Mesendoderm (in vitro differentiated cells): ENCODE measurements at regions not wholly inside any gene's neighbourhood (a gene's known extent, or its start where the extent isn't known, plus 50 kb on each side); places are given as distances from the start of the nearest gene placed in this dataset.

Source experiments
- DNase-seq: peaks from one replicate; pipeline ENCODE4 v3.0.0; 2013
- H2AK5ac ChIP-seq: 2 replicates; pipeline ENCODE4 v1.6.1; 2013; ENCODE audit warnings: low read length, inconsistent platforms
- H2BK120ac ChIP-seq: 2 replicates; pipeline ENCODE4 v1.6.1; 2013; ENCODE audit warnings: low read depth, mild to moderate bottlenecking, low read length, moderate library complexity, mixed read lengths
- H2BK15ac ChIP-seq: replicated peaks from 2 replicates; pipeline ENCODE4 v1.6.1; 2013; ENCODE audit warnings: low read depth, mild to moderate bottlenecking, moderate library complexity
- H2BK5ac ChIP-seq: 2 replicates; pipeline ENCODE4 v1.6.1; 2013; ENCODE audit warnings: low read length, inconsistent platforms
- H3K18ac ChIP-seq: 2 replicates; pipeline ENCODE4 v1.6.1; 2013; ENCODE audit warnings: mild to moderate bottlenecking, low read length, mixed read lengths
- H3K23ac ChIP-seq: one replicate; pipeline ENCODE4 v1.6.1; 2013; ENCODE audit warnings: low read length
- H3K27ac ChIP-seq: 2 replicates; pipeline ENCODE4 v1.5.1; 2013; ENCODE audit warnings: low read depth, mild to moderate bottlenecking, inconsistent platforms, low read length, moderate library complexity
- H3K27me3 ChIP-seq: 2 replicates; pipeline ENCODE4 v1.6.1; 2013; ENCODE audit warnings: low read length, control low read depth, mild to moderate bottlenecking, inconsistent platforms; ENCODE audit not compliant: insufficient read depth, poor library complexity
- H3K36me3 ChIP-seq: 2 replicates; pipeline ENCODE4 v1.6.1; 2013; ENCODE audit warnings: low read length, inconsistent platforms; ENCODE audit not compliant: control insufficient read depth, insufficient read depth
- H3K4ac ChIP-seq: one replicate; pipeline ENCODE4 v1.6.1; 2013; ENCODE audit warnings: low read depth, mild to moderate bottlenecking, low read length, moderate library complexity
- H3K4me1 ChIP-seq: 2 replicates; pipeline ENCODE4 v1.6.1; 2013; ENCODE audit warnings: low read depth, low read length, inconsistent platforms; ENCODE audit not compliant: control insufficient read depth
- H3K4me2 ChIP-seq: 2 replicates; pipeline ENCODE4 v1.6.1; 2013; ENCODE audit warnings: low read length
- H3K4me3 ChIP-seq: 2 replicates; pipeline ENCODE4 v1.5.1; 2013; ENCODE audit warnings: mild to moderate bottlenecking, low read length
- H3K56ac ChIP-seq: one replicate; pipeline ENCODE4 v1.6.1; 2013; ENCODE audit warnings: low read length
- H3K79me1 ChIP-seq: 2 replicates; pipeline ENCODE4 v1.6.1; 2013; ENCODE audit warnings: low read length, inconsistent platforms
- H3K79me2 ChIP-seq: 2 replicates; pipeline ENCODE4 v1.6.1; 2013; ENCODE audit warnings: mild to moderate bottlenecking, low read length; ENCODE audit not compliant: control insufficient read depth, insufficient read depth
- H3K9ac ChIP-seq: 2 replicates; pipeline ENCODE4 v1.6.1; 2013; ENCODE audit warnings: low read length, inconsistent platforms
- H4K5ac ChIP-seq: one replicate; pipeline ENCODE4 v1.6.1; 2013; ENCODE audit warnings: low read length
- H4K8ac ChIP-seq: one replicate; pipeline ENCODE4 v1.6.1; 2013; ENCODE audit warnings: low read depth, mild to moderate bottlenecking, control low read depth, low read length, moderate library complexity
- WGBS: extraction: QIAGEN DNeasy Blood & Tissue Kit; methylation state at CpG from one replicate; pipeline ENCODE4 v1.1.7; 2013; ENCODE audit warnings: low lambda C conversion rate, missing lambda C conversion rate; ENCODE audit not compliant: insufficient coverage; ENCODE audit errors: extremely low coverage; 5-methylcytosine and 5-hydroxymethylcytosine counted together

- H2AK5ac ChIP-seq, result no peak overlapping the region
- H3K27me3 ChIP-seq, result no peaks in the 10 kb centered on the region
- H3K79me1 ChIP-seq, result no peaks in the 10 kb centered on the region
- H3K56ac ChIP-seq, result no peak overlapping the region
- no peak overlapping the region for H3K23ac ChIP-seq
- no peaks in the 10 kb centered on the region for H3K79me2 ChIP-seq
- H4K5ac ChIP-seq, result no peak overlapping the region
- H4K8ac ChIP-seq, result no peak overlapping the region
- no peak overlapping the region for H2BK15ac ChIP-seq
- no peak overlapping the region for H3K18ac ChIP-seq
- no peak overlapping the region for H3K27ac ChIP-seq
- H2BK5ac ChIP-seq, result no peak overlapping the region
- no peak for DNase-seq
- no peak overlapping the region for H3K4me2 ChIP-seq
- peaks cover 5% of the 10 kb centered on the region for H3K4me1 ChIP-seq
- no peak overlapping the region for H3K9ac ChIP-seq
- no peaks in the 10 kb centered on the region for H3K36me3 ChIP-seq
- no peak overlapping the region for H2BK120ac ChIP-seq
- no peak overlapping the region for H3K4ac ChIP-seq
- no peak overlapping the region for H3K4me3 ChIP-seq
- WGBS, result no CpG with 5 or more reads among the region's 2 CpGs
These were observed 79.6 kb upstream of the NSMCE3 start for GRCh38 chr15:29349196-29349595.

DNA sequence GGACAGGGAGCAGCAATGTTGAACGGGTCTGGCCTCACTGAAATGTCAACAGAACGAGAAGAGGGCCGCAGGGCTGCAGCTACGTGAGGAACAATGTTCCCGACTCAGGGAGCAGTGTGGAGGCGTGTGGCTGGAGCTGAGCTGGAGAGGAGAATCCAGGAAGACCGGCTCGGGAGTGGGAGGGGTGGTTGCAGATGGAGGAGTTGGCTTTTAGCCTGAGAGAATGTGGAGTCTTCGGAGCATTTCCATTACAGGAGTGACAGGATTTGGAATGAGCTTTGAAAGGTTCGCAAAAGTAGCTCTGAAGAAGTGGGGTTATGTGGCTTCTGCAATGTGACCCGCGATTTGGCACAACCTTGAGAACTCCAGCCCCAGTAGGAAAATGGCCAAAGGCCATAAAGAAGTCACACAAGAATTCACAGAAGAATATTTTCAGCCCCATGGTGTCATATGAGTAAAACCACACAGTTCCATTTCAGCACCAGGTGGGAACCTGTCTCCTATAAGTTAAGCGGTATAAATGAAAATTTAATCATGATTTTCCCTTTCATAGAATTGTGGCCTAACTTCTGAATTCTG lies 78.8 kb upstream of the NSMCE3 start:
- Histone ChIP-seq H2BK5ac (no peak overlapping the region), H3K4me2 (no peak overlapping the region), H3K4me3 (no peak overlapping the region), H3K23ac (peak overlapping the region; percentile 73), H3K9ac (no peak overlapping the region), H3K27me3 (no peaks in the 10 kb centered on the region), H2AK5ac (no peak overlapping the region), H3K4ac (no peak overlapping the region), H4K8ac (no peak overlapping the region), H3K56ac (no peak overlapping the region), H3K79me2 (no peaks in the 10 kb centered on the region), H3K36me3 (no peaks in the 10 kb centered on the region), H3K79me1 (no peaks in the 10 kb centered on the region), H2BK120ac (no peak overlapping the region), H3K27ac (no peak overlapping the region), H4K5ac (no peak overlapping the region), H3K4me1 (peaks cover 5% of the 10 kb centered on the region), H3K18ac (no peak overlapping the region), H2BK15ac (no peak overlapping the region)
- no peak for DNase-seq
- WGBS, result no CpG with 5 or more reads among the region's 13 CpGs

GRCh38 chr15:29346998-29347397 lies 77.4 kb upstream of the NSMCE3 start:
- Histone ChIP-seq H3K4ac (no peak overlapping the region), H2BK5ac (no peak overlapping the region), H3K4me3 (no peak overlapping the region), H2BK15ac (no peak overlapping the region), H3K36me3 (no peaks in the 10 kb centered on the region), H2AK5ac (no peak overlapping the region), H4K8ac (no peak overlapping the region), H3K27me3 (no peaks in the 10 kb centered on the region), H4K5ac (no peak overlapping the region), H2BK120ac (no peak overlapping the region), H3K18ac (no peak overlapping the region), H3K23ac (no peak overlapping the region), H3K79me1 (no peaks in the 10 kb centered on the region), H3K4me2 (no peak overlapping the region), H3K9ac (no peak overlapping the region), H3K79me2 (no peaks in the 10 kb centered on the region), H3K27ac (no peak overlapping the region), H3K4me1 (peaks cover 5% of the 10 kb centered on the region), H3K56ac (no peak overlapping the region)
- no peak for DNase-seq
- WGBS, result no CpG with 5 or more reads among the region's 3 CpGs

DNA sequence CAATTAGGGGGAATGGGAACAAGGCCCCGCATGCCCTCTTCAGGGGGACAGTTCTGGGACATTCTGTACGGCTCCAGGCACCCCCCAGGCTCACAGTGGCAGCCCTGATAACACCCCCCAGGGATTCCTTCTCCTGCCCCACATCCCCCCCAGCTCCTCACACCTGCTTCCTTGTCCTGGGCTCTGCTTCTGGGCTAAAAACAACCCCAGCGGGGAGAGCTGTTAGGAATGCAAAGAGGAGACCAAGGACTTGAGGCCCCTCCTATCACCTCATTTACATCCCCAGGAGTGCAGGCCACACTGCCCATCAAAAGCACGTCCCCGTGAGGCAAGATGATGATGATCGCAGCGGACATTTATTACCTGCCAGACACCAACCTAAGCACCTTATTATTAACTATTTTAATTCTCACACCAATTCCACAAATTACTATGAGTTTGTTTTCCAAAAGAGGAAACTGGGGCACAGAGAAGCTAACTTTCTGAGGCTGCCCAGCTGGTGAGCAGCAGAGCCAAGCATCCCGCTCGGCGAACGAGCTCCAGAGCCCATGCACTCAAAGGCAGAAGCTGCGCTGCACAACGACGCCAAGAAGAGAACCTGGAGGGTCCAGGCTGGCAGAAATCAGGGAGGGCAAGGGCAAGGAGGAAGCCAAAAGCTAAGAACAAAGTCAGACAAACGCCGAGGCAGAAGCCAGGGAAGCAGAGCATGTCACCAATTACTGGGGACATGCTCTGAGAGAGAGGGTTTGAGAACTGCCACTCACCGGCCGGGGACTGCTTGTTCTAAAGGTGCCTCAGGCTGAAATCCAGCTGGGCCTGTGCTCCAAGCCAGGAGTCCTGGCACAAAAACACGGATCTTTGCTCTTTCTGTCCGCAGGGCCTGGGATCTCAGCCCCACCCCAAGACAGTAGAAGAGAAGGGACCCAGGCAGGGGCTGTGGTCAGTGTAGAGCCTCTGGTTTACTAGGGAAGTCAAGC lies 76.2 kb upstream of the NSMCE3 start:
- Histone ChIP-seq H4K5ac (no peak overlapping the region), H4K8ac (no peak overlapping the region), H3K4me1 (peaks cover 5% of the 10 kb centered on the region), H3K27ac (no peak overlapping the region), H3K18ac (peak overlapping the region; percentile 9), H3K56ac (peak overlapping the region; percentile 4), H3K79me2 (no peaks in the 10 kb centered on the region), H2BK120ac (no peak overlapping the region), H3K4ac (no peak overlapping the region), H3K36me3 (no peaks in the 10 kb centered on the region), H3K4me2 (peak overlapping the region; percentile 3), H2BK5ac (no peak overlapping the region), H3K4me3 (no peak overlapping the region), H3K79me1 (no peaks in the 10 kb centered on the region), H3K23ac (peak overlapping the region; percentile 25), H2AK5ac (no peak overlapping the region), H3K27me3 (no peaks in the 10 kb centered on the region), H3K9ac (no peak overlapping the region), H2BK15ac (no peak overlapping the region)
- WGBS, result no CpG with 5 or more reads among the region's 20 CpGs
- DNase-seq, result peak; percentile 83

DNA sequence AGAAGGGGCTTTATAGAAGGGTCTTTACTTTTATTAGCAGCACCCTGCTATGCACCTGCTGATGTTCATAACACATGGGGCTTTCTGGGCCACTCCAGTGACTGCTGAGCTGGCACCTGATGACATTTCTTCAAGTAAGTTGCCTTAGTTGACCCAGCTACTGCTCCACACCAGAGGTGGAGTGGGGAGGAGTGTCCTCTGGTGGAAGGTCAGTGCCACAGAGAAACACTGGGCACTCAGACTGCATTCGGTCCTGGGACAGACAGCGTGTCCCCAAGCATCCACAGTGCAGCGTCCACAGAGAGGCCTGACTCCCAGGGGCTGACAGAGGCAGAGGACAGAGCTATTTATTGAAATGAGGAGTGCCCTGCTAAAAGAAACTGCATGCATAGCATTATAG lies 74.9 kb upstream of the NSMCE3 start:
- no peak overlapping the region for H3K56ac ChIP-seq
- H3K79me1 ChIP-seq, result no peaks in the 10 kb centered on the region
- no peak overlapping the region for H3K4me3 ChIP-seq
- no peak overlapping the region for H3K4ac ChIP-seq
- H4K8ac ChIP-seq, result no peak overlapping the region
- H4K5ac ChIP-seq, result no peak overlapping the region
- H3K79me2 ChIP-seq, result no peaks in the 10 kb centered on the region
- DNase-seq, result no peak
- H2BK5ac ChIP-seq, result no peak overlapping the region
- no peak overlapping the region for H2BK15ac ChIP-seq
- H3K36me3 ChIP-seq, result no peaks in the 10 kb centered on the region
- no peak overlapping the region for H2AK5ac ChIP-seq
- H2BK120ac ChIP-seq, result no peak overlapping the region
- WGBS, result no CpG with 5 or more reads among the region's 3 CpGs
- H3K4me2 ChIP-seq, result no peak overlapping the region
- H3K9ac ChIP-seq, result no peak overlapping the region
- no peaks in the 10 kb centered on the region for H3K27me3 ChIP-seq
- no peak overlapping the region for H3K27ac ChIP-seq
- no peak overlapping the region for H3K23ac ChIP-seq
- no peak overlapping the region for H3K18ac ChIP-seq
- H3K4me1 ChIP-seq, result peaks cover 5% of the 10 kb centered on the region
